HG03442 (cell line): ENCODE measurements at regions not wholly inside any gene's neighbourhood (a gene's known extent, or its start where the extent isn't known, plus 50 kb on each side); places are given as distances from the start of the nearest gene placed in this dataset.
"Not testable (repeated sequence)": the region's sequence is repeated elsewhere in the genome, so short reads cannot be mapped to it uniquely, and the experiment has no call there.

Experiments used
- ATAC-seq: cut with Tn5 transposase; IDR thresholded peaks from one replicate; pipeline ENCODE4 v1.9.1; 2021; ENCODE audit warnings: mild to moderate bottlenecking, moderate library complexity; ENCODE audit not compliant: unreplicated experiment

DNA sequence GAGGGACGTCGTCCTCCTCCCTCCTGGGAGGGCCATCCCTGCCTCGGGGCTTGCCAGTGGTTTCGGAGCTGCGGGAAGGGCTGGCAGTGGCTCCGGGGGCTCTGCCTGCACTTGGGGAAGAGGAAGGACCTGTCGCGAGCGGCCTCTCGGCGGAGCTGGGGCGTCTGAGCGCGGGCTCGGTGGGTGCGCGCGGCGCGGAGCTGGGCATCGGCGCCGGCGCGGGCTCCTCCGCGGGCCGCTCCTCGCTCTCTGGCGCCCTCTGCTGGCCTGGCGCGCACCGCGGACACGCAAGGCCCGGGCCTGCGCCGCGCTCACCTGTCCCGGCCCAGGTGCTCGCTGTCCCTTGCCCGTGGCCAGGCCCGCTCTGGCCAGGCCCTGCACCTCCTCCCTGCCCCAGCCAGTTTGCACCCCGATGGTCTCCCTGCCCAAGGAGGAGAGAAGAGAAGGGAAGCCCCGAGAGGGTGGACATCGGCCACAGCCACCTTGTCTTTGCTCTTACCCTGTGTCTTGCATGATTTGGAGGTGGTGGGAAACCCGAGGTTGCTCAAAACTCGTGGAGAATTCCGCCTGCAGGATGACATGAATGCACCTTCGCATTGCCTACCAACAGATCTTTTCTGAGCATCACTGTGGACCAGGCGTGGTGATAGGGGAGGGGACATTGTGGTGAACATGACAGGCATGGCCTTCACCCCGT is 119.2 kb downstream of the OTOP1 start:
- ATAC-seq, result not testable (repeated sequence)

- not testable (repeated sequence) for ATAC-seq
Measured at GRCh38 chr4:4115381-4115780, 111.3 kb downstream of the OTOP1 start.

DNA sequence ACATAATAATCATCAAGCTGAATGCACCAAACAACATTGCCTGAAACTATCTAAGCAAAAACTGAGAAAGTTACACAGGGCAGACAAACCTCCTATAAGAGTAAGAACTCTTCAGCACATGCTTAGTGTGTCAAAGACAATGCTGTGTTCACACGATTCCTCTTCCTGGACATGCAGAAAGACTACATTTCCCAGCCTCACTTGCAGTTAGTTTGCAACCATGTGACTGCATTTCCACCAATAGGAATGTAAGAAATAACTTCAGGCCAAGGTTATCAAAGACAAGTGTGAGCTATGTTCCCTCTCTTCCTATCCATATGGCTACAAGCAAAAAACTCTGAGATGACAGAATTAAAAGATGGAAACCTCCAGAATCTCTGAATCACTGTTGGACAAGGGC is 109.8 kb downstream of the OTOP1 start:
- not testable (repeated sequence) for ATAC-seq

GRCh38 chr4:4134368-4134767 is 92.4 kb downstream of the OTOP1 start:
- not testable (repeated sequence) for ATAC-seq

GRCh38 chr4:4136621-4137020 is 90.1 kb downstream of the OTOP1 start:
- ATAC-seq, result not testable (repeated sequence)
